KG1 (cell line): ENCODE measurements at regions not wholly inside any gene's neighbourhood (a gene's known extent, or its start where the extent isn't known, plus 50 kb on each side); places are given as distances from the start of the nearest gene placed in this dataset.

Source experiments
- DNase-seq: peaks from one replicate; lab custom pipeline; 2025; lab: John Stamatoyannopoulos, UW

GRCh38 chr12:89992668-89993451 lies 284.2 kb upstream of the ATP2B1 start:
- DNase-seq, result no peak

- no peak for DNase-seq
Measured at GRCh38 chr12:89991807-89992590, 283.4 kb upstream of the ATP2B1 start.

DNA sequence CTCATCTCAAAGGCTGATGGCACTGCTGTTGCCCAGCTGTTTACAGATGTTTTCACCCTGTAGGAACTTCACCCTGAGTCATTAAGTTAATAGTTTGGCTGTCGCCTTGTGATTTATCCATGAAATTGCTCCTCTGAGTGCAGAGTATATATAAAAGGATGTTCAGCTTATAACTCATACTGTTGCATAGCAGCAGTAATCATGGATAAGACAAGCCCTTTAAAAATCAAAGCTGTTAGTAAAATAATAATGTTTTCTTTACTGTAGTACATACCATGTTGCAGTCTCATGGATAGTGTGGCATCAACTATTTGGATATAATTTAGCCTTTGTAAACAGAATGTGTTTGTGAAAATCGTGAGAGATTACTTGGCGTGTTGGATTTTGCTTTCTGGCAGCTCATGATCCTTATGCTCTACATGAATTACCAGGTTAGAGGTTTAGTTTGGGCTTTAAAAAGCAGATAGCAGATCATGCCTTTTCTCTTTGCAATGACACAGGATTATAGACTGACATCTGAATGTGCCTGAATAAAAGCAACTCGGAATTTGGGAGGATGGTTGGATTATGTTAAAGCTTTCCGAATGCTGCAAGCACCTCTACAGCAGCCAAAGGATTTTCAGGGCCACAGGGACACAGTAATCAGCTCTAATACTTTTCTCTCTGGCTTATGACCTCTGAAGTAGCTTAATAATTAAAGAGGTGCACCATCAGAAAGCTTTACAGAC lies 279.7 kb upstream of the ATP2B1 start:
- no peak for DNase-seq

GRCh38 chr12:89985935-89986334 lies 277.3 kb upstream of the ATP2B1 start:
- no peak for DNase-seq

DNA sequence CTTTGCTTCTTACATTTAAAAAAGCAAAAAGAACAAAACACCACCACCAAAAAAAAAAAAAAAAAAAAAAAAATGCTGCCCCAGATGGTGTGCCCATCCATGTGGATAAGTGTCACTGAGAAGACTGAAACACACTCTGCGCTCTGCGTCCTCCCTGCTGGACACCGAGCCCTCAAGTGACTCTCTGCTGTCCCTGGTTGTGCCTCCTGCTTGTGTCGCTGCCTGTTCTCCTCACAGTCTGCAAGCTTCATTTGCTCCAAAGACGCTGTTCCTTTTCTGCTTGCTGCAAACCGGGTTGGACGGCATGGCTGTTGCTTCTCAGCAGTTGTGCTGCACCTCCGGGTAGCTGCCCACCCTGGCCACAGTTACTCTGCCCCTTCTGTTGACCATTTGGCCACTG lies 276.2 kb upstream of the ATP2B1 start:
- DNase-seq, result no peak

GRCh38 chr12:89983622-89984021 lies 275.0 kb upstream of the ATP2B1 start:
- no peak for DNase-seq

DNA sequence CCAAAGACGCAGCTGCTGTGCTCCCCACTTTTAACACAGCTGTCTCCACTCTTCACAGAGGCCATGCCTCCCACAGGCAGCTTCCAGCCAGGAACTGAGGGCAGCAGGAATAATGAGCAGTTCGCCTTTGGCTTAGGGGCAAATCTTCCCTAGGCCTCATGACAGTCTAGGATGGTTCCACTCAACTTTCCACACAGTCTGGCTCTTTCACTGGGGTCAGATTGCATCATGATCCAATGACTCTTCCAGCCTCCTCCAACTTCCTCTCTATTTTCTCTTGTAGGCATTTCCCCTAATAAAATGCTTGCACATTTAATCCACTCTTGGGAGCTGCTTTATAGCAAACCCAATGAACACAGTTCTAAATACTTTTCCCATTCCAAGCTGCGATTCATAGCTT lies 271.6 kb upstream of the ATP2B1 start:
- no peak for DNase-seq

DNA sequence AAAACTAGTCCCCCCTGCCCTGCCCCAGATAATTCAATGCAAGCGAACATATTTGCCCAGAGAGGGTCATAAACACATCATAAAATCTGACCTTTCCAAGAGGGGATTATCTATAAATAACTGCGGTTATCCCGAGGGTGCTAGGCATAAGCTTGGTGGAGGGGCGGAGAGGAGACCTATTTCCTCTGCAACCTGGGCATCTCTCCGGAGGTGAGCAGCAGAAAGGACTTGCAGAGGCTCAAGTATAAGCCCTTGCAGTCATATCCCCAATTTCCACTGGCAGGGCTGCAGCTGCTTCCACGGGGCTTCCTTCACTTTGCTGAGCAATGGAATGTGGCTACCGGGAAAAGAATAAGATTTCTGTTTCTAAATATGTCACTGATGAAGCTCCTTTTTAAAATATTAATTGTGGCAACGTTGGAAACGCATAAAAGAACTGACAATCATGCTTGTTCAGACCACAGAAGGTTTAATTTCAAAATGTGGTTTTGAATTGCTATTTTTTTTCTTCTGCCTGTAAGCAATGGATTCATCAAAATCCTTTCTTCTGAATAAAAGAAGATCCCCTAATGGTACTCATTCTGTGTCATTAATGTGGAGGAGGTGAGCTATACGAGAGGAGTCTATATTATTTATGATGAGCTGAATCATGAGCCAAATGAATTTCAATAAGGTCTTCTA lies 268.9 kb upstream of the ATP2B1 start:
- DNase-seq, result no peak

DNA sequence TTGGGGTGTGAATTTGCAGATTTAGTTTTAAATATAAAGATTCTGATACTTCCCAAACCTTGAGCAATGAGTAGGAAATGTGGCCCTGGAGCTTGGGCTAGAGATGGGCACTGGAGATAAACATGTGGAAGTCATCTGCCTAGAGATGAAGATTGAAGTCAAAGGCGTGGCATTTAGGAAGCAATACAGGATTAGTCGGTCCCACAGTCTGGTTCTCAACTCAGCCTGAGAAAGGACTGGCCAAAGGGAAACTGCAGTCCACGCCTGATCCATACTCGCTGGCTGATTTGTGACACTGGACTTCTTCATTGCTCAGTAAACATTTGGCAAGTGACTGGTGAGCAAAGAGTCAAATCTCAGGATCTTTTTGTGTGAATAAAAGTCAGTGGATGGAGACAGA lies 268.2 kb upstream of the ATP2B1 start:
- no peak for DNase-seq

GRCh38 chr12:89975574-89975973 lies 266.9 kb upstream of the ATP2B1 start:
- no peak for DNase-seq

GRCh38 chr12:89971880-89972279 lies 263.2 kb upstream of the ATP2B1 start:
- no peak for DNase-seq

DNA sequence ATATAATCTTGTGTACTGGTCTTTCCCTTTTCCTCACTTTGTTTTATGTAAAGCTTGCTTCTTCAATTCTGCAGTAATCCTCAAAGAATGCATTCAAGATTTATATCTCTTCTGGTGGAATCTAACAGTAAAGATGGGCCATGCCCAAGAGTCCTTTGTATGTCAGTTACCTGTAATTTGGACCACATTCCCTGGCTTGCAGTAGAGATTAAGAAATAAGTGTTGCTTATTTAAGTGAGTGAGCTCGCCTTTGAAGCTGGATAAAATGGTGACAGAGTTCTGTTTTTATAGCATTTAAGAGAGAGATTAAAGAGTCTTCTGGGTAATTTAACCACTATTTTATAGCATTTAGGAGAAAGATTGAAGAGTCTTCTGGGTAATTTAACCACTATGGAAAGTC lies 262.1 kb upstream of the ATP2B1 start:
- DNase-seq, result no peak

- DNase-seq, result no peak
Measured at GRCh38 chr12:89969093-89969492, 260.5 kb upstream of the ATP2B1 start.

- DNase-seq, result no peak
Measured at GRCh38 chr12:89968151-89968700, 259.6 kb upstream of the ATP2B1 start.

DNA sequence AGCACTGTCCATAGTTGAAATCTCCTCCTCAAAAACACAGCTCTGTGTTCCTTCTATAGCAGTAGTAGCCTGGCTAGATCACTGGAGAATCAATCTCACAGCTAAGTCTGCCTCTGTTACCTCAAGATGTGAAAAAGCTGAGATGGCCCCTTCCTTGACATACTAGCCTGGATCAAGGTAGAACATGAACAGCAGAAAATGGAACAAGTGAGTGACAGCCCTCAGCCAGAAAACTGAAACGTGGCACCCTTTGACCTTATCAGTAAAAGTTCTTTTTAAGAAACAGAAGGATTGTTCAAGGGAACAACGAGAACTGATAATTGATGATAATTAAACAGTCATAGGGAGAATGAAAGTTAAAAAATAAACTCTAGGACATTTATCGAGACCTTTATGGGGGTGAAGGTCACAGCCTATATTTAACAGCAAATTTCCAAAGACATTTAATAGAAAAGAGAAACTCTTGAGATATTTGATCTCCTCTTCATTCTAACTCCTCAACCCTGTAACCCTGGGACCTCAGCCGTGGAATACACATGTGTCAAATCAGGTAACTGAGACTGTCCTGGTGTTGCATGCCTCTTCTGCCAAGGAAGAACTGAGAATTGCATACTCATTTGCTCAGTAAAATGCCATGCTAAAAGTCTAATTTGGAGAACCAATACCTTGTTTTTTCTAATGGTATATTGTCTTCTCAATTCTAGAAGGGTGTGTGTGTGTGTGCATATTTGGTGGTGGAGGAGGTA lies 258.0 kb upstream of the ATP2B1 start:
- DNase-seq, result no peak

GRCh38 chr12:89965993-89966392 lies 257.4 kb upstream of the ATP2B1 start:
- no peak for DNase-seq

- no peak for DNase-seq
Measured at GRCh38 chr12:89962648-89963047, 254.0 kb upstream of the ATP2B1 start.

- no peak for DNase-seq
Measured at GRCh38 chr12:89960607-89961394, 252.2 kb upstream of the ATP2B1 start.

DNA sequence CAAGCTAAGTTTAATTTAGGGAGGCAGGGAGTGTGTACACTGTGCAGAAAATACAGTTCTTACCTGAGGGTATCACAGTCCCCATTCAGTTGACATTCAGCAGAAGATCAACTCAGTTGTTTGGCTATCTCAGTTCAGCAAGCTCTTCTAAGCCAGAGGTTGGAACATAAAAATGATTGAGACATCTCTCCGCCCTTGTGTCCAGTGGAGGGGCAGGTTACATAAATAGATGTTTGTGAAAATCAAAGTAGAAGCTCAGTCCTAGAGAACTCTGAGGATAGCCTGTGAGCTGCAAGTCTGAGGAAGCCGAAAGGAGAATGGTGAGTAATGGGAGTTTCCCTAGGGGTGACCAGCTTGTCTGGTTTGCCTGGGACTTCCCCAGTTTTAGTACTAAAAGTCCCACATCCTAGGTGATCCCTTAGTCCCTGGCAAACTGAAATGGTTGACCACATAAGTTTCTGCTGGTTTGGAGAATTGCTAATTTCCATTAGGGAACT lies 251.4 kb upstream of the ATP2B1 start:
- DNase-seq, result no peak

- DNase-seq, result no peak
Measured at GRCh38 chr12:89959179-89959578, 250.5 kb upstream of the ATP2B1 start.
